WTC11 (cell line): ENCODE measurements at regions not wholly inside any gene's neighbourhood (a gene's known extent, or its start where the extent isn't known, plus 50 kb on each side); places are given as distances from the start of the nearest gene placed in this dataset.

ENCODE experiments used
- ATAC-seq: fragments of 200-7000 bp; cut with Tn5 transposase; 2 replicates; pipeline ENCODE4 v1.10.0; 2021; ENCODE audit warnings: mild to moderate bottlenecking, moderate library complexity
- CTCF ChIA-PET: fragments of 300-600 bp; sonication (Branson Sonifier 250); formaldehyde crosslinking; loops from one replicate; lab custom pipeline; 2021; ENCODE audit warnings: antibody characterized with exemption; lab: Charles Lee
- POLR2A ChIA-PET: fragments of 350-600 bp; sonication (Branson Sonifier 250); formaldehyde crosslinking; loops from one replicate; lab custom pipeline; 2021; ENCODE audit warnings: antibody characterized with exemption; lab: Charles Lee
- DNase-seq: peaks from one replicate; pipeline ENCODE4 v3.0.0; 2021; ENCODE audit warnings: low spot score
- H3K27ac Mint-ChIP-seq: 2 replicates; pipeline ENCODE4 v1.8.0; 2021; ENCODE audit warnings: mixed read lengths
- H3K27me3 Mint-ChIP-seq: 2 replicates; pipeline ENCODE4 v1.8.0; 2021; ENCODE audit warnings: low read depth, mild to moderate bottlenecking, moderate library complexity, mixed read lengths
- H3K36me3 Mint-ChIP-seq: 2 replicates; pipeline ENCODE4 v1.8.0; 2021; ENCODE audit warnings: mixed read lengths
- H3K4me1 Mint-ChIP-seq: 2 replicates; pipeline ENCODE4 v1.8.0; 2022; ENCODE audit warnings: mixed read lengths
- H3K4me3 Mint-ChIP-seq: 2 replicates; pipeline ENCODE4 v1.8.0; 2021; ENCODE audit warnings: mild to moderate bottlenecking, moderate library complexity, mixed read lengths
- H3K9me3 Mint-ChIP-seq: 2 replicates; pipeline ENCODE4 v1.8.0; 2021; ENCODE audit warnings: mixed read lengths
- ARID4B ChIP-seq: sonication (generic); formaldehyde crosslinking; IDR thresholded peaks from 2 replicates; pipeline ENCODE4 v1.8.0; 2023; ENCODE audit warnings: missing genetic modification reagents, mild to moderate bottlenecking, borderline replicate concordance
- ATF3 ChIP-seq: sonication (generic); formaldehyde crosslinking; conservative IDR thresholded peaks from 2 replicates; pipeline ENCODE4 v1.8.1; 2022; ENCODE audit warnings: mild to moderate bottlenecking, missing genetic modification reagents
- FOXJ3 ChIP-seq: sonication (generic); formaldehyde crosslinking; IDR thresholded peaks from 2 replicates; pipeline ENCODE4 v1.9.0; 2021; ENCODE audit warnings: missing genetic modification reagents, mild to moderate bottlenecking, borderline replicate concordance
- FOXK1 ChIP-seq: sonication (generic); formaldehyde crosslinking; IDR thresholded peaks from 2 replicates; pipeline ENCODE4 v1.8.0; 2022; ENCODE audit warnings: mild to moderate bottlenecking, moderate library complexity, missing genetic modification reagents
- IRF1 ChIP-seq: sonication (generic); formaldehyde crosslinking; IDR thresholded peaks from 2 replicates; pipeline ENCODE4 v1.8.0; 2023; ENCODE audit warnings: missing genetic modification reagents
- JAZF1 ChIP-seq: fragments of 250-450 bp; sonication (Bioruptor Pico); IDR thresholded peaks from 2 replicates; pipeline ENCODE4 v1.9.0; 2021; ENCODE audit warnings: moderate library complexity, mild to moderate bottlenecking, inconsistent platforms
- MAX ChIP-seq: sonication (generic); formaldehyde crosslinking; IDR thresholded peaks from 2 replicates; pipeline ENCODE4 v1.8.0; 2022; ENCODE audit warnings: mild to moderate bottlenecking, missing genetic modification reagents
- MYBL2 ChIP-seq: sonication (generic); formaldehyde crosslinking; IDR thresholded peaks from 2 replicates; pipeline ENCODE4 v1.8.1; 2023; ENCODE audit warnings: mild to moderate bottlenecking, moderate library complexity, missing genetic modification reagents
- NFE2L1 ChIP-seq: sonication (generic); formaldehyde crosslinking; IDR thresholded peaks from 2 replicates; pipeline ENCODE4 v1.8.1; 2023; ENCODE audit warnings: missing genetic modification reagents
- NR1H2 ChIP-seq: sonication (generic); formaldehyde crosslinking; IDR thresholded peaks from 2 replicates; pipeline ENCODE4 v1.9.0; 2021; ENCODE audit warnings: mild to moderate bottlenecking, moderate library complexity, missing genetic modification reagents
- PRRX2 ChIP-seq: fragments of 250-450 bp; sonication (Bioruptor Pico); IDR thresholded peaks from 2 replicates; pipeline ENCODE4 v1.8.0; 2021; ENCODE audit warnings: mild to moderate bottlenecking
- SMAD3 ChIP-seq: sonication (generic); formaldehyde crosslinking; IDR thresholded peaks from 2 replicates; pipeline ENCODE4 v1.8.0; 2022; ENCODE audit warnings: missing genetic modification reagents, mild to moderate bottlenecking, borderline replicate concordance
- TCF7 ChIP-seq: sonication (generic); formaldehyde crosslinking; IDR thresholded peaks from 2 replicates; pipeline ENCODE4 v1.8.0; 2022; ENCODE audit warnings: mild to moderate bottlenecking, low read depth, missing genetic modification reagents, moderate library complexity
- TEAD1 ChIP-seq: sonication (generic); formaldehyde crosslinking; IDR thresholded peaks from 2 replicates; pipeline ENCODE4 v1.8.0; 2022; ENCODE audit warnings: mild to moderate bottlenecking, missing genetic modification reagents
- TEAD4 ChIP-seq: sonication (generic); formaldehyde crosslinking; IDR thresholded peaks from 2 replicates; pipeline ENCODE4 v1.8.0; 2022; ENCODE audit warnings: mild to moderate bottlenecking, missing genetic modification reagents
- ZNF263 ChIP-seq: sonication (generic); formaldehyde crosslinking; IDR thresholded peaks from 2 replicates; pipeline ENCODE4 v1.8.1; 2022; ENCODE audit warnings: low read depth, mild to moderate bottlenecking, moderate library complexity, missing genetic modification reagents
- ZNF317 ChIP-seq: sonication (generic); formaldehyde crosslinking; IDR thresholded peaks from 2 replicates; pipeline ENCODE4 v1.8.1; 2023; ENCODE audit warnings: low read depth, mild to moderate bottlenecking, moderate library complexity, missing genetic modification reagents, borderline replicate concordance
- ZNF396 ChIP-seq: fragments of 250-450 bp; sonication (Bioruptor Pico); IDR thresholded peaks from 2 replicates; pipeline ENCODE4 v1.8.0; 2021; ENCODE audit warnings: mild to moderate bottlenecking, moderate library complexity, borderline replicate concordance
- ZNF423 ChIP-seq: fragments of 250-450 bp; sonication (Bioruptor Pico); IDR thresholded peaks from 2 replicates; pipeline ENCODE4 v2.1.2; 2022; ENCODE audit warnings: mild to moderate bottlenecking, moderate library complexity

- TF ChIP-seq FOXK1 (CRISPR knock-in tag) (no peak), TEAD1 (CRISPR knock-in tag) (no peak), ZNF396 (CRISPR knock-in tag) (no peak)
- TF ChIP-seq, all 79 proteins: peak for 0
These were observed 804.6 kb upstream of the ADGRL4 start (continued) for GRCh38 chr1:79811173-79811572.

GRCh38 chr1:79808816-79809475 lies 802.4 kb upstream of the ADGRL4 start:
- no peak for ATAC-seq
- ChIA-PET CTCF (no interaction called here), POLR2A (no interaction called here)
- no peak for DNase-seq
- no peaks in the 10 kb centered on the region for H3K36me3 Mint-ChIP-seq
- TF ChIP-seq IRF1 (no peak), NR1H2 (no peak), JAZF1 (no peak), PRRX2 (CRISPR knock-in tag) (no peak), NFE2L1 (CRISPR knock-in tag) (no peak), MAX (CRISPR knock-in tag) (no peak)
- no peak overlapping the region for H3K4me3 Mint-ChIP-seq
- H3K9me3 Mint-ChIP-seq = peaks cover 7% of the 10 kb centered on the region; the same call in 1 of the 2 replicates
- H3K27ac Mint-ChIP-seq = no peak overlapping the region
- no peaks in the 10 kb centered on the region for H3K27me3 Mint-ChIP-seq
- no peaks in the 10 kb centered on the region for H3K4me1 Mint-ChIP-seq

GRCh38 chr1:79807816-79808215 lies 801.3 kb upstream of the ADGRL4 start:
- Mint-ChIP-seq H3K27me3 (no peaks in the 10 kb centered on the region), H3K36me3 (no peaks in the 10 kb centered on the region), H3K4me1 (no peaks in the 10 kb centered on the region), H3K4me3 (no peak overlapping the region), H3K27ac (no peak overlapping the region), H3K9me3 (peaks cover 7% of the 10 kb centered on the region; the same call in 1 of the 2 replicates)
- POLR2A ChIA-PET = interaction anchor here (0.6 kb wide), 1 partner anchor 948 kb away, joined by 3 read pairs; no protein-coding TSS in a partner anchor
- TF ChIP-seq ZNF263 (no peak), ZNF396 (CRISPR knock-in tag) (no peak), ARID4B (CRISPR knock-in tag) (no peak), FOXJ3 (CRISPR knock-in tag) (no peak)
- ATAC-seq = no peak
- CTCF ChIA-PET = no interaction called here
- no peak for DNase-seq

GRCh38 chr1:79797487-79797886 lies 791.0 kb upstream of the ADGRL4 start:
- Mint-ChIP-seq H3K27ac (no peak overlapping the region), H3K4me1 (no peaks in the 10 kb centered on the region), H3K36me3 (peaks cover 13% of the 10 kb centered on the region; the same call in 1 of the 2 replicates), H3K4me3 (no peak overlapping the region), H3K9me3 (peaks cover 32% of the 10 kb centered on the region), H3K27me3 (no peaks in the 10 kb centered on the region)
- ATAC-seq = peak; percentile 65
- no peak for DNase-seq
- ChIA-PET POLR2A (no interaction called here), CTCF (no interaction called here)
- no peak for TF ChIP-seq ZNF317 (CRISPR knock-in tag)
- no peak for TF ChIP-seq TCF7 (CRISPR knock-in tag)
- no peak for TF ChIP-seq SMAD3 (CRISPR knock-in tag)
- TF ChIP-seq MYBL2 (CRISPR knock-in tag) = no peak
- TF ChIP-seq ZNF423 (CRISPR knock-in tag) = no peak
- no peak for TF ChIP-seq ATF3 (CRISPR knock-in tag)
- no peak for TF ChIP-seq TEAD4 (CRISPR knock-in tag)
